EH (cell line): ENCODE measurements at regions not wholly inside any gene's neighbourhood (a gene's known extent, or its start where the extent isn't known, plus 50 kb on each side); places are given as distances from the start of the nearest gene placed in this dataset.

Source experiments
- DNase-seq: peaks from one replicate; pipeline ENCODE4 v3.0.0-alpha.2; 2015; ENCODE audit warnings: low read depth

- DNase-seq: peak; percentile 47
Measured at GRCh38 chr15:37695719-37696118, 238.7 kb upstream of the TMCO5A start.

GRCh38 chr15:37698679-37699078, 235.8 kb upstream of the TMCO5A start:
- DNase-seq: peak; percentile 66

- no peak for DNase-seq
Measured at GRCh38 chr15:37701230-37701629, 233.2 kb upstream of the TMCO5A start.

DNA sequence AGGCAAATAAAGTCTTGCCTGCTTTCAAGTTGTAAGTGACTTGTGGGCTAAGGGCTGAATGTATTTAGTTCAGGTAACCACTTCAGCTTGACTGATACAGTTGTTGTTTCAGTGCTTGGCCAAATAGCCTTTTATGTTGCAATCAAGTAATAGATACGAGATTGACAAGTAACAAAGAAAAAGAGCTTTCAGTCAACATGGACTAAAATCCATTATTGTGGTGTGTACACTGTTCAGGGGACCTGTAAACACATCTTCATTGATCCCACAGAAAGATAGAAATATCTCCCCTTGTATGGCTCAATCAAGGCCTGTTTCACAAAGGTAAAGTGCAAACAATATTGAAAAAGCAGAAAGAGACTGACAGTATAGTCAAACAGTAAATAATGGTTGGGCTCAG, 224.8 kb upstream of the TMCO5A start:
- DNase-seq: no peak

DNA sequence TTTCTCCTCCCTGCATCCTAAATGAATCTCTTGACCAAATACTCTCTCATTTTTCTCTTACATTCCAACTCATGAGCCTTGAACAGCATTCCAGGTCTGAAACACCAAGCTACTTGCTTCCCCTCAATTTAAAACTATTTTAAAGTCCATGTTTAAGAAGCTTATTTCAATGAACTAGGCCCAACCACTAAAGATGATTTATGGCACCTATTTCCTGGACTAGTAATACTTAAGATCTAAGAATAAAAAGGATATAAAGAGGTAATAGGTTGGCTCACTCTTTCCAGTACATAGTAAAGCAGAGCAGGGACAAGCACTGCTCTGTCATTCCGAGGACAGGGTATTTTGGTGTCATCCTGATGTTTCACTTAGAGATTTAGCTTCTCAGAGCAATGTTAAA, 219.3 kb upstream of the TMCO5A start:
- DNase-seq: no peak

DNA sequence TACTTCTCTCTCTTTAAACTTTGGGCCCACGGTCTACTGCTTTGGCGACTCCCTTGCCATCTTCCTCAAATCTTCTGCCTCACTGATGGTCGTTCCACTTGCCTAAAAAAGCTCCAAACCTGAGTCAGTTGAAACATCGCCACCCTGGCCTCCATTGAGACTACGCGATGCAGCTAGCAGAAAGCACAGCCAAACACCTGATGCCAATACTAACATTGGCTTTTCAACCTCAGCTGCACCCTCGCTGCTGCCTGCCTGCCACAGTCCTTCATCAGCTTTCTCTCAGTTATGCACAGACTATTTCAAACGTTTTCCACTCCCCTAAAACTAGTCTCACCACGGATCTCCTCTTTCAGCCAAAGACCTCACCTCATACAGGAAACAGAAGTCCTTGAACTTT, 214.2 kb upstream of the TMCO5A start:
- DNase-seq: no peak

- no peak for DNase-seq
Measured at GRCh38 chr15:37731146-37731746, 203.2 kb upstream of the TMCO5A start.

DNA sequence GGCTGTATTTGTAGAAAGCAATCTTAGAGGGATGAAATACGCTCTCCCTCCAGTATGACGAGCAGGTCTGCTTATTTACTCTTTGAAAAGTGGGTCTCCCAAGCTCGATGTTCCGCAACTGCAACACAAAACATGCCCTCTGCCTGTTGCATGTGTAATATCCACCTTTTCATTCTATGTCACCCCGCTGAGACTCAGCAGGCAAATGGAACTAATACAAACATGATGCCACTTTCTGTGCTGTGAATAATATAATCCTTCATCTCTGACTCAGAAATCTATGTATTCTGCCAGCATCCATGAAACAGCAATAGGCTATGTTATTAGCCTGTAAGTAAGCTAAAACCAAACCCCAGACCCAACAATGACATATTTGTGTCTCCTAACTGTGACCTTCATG, 200.8 kb upstream of the TMCO5A start:
- DNase-seq: no peak

GRCh38 chr15:37740623-37741141, 193.8 kb upstream of the TMCO5A start:
- DNase-seq: no peak

DNA sequence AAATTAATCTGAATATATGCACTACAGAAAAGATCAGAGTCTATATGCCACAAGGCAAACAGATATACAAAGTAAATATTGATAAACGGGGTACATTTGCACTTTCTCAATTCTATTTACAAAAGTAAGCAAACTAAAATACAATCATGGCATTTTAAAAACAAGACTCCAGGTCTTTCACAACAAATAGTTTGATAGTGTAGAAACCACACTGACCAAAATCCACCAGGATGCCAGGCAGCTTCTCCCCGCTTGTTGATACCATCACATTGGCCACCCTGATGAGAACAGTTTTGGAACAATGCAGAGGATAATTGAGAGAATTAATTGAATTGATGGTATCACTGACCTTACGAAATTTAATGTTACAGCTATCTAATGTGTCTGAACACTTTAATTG, 190.6 kb upstream of the TMCO5A start:
- DNase-seq: no peak

DNA sequence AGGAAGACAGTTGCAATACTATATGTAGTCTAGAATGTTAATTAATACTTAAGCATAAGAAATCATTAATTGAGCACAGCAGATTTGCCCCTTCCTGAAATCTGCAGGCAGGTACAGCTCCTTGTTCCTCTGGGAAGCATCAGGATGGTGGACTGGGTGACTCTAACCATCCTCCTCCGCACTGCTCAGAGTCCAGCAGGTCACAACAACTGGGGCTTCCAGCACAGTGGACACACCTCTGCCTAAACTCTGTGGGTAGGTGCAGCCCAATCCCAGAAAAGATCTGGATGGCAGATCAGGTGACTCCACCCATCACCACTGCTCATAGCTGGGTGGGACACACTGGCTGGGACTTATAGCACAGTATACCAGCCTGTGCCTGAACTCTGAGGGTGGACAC, 189.9 kb upstream of the TMCO5A start:
- DNase-seq: no peak

GRCh38 chr15:37751401-37751800, 183.0 kb upstream of the TMCO5A start:
- no peak for DNase-seq

DNA sequence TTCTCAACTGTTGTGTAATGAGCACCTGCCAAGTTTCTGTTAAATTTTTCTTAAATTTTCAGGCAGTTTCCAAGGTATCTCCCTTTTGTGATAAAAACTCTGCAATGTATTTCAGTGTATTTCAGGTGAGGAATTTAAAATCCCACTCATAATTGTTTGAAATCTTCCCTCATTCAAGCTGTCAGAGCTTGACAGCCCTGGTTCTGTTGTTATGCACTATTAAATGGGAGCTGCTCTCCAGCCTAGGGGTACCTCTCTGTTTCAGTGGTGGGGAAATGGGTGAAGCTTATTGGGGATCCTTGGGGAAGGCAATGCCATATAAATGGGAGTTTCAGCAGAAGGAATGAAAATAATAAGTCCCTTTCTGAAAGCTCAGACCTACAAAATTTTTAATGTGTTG, 178.0 kb upstream of the TMCO5A start:
- DNase-seq: no peak

- no peak for DNase-seq
Measured at GRCh38 chr15:37758412-37758811, 176.0 kb upstream of the TMCO5A start.

DNA sequence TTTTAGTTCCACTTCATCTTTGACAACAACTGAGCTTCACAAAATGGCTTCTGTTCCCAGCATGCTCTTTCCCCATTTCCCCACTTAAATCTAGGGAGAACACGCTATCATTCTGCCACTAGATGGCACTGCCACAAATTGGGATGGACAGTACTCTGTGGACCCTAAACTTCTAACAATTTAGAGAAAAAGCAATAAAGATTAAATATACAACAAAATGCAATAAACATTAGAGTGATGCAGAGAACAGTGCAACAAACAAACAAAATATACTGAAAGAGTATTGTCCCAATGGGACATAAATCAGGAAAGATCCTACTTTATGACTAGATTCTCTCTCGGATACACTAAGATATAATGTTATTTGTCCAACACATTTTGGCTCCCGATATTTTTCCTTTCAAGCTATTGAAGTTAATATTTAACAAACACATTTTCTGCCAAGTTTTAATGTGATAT, 169.7 kb upstream of the TMCO5A start:
- peak; percentile 67 for DNase-seq

DNA sequence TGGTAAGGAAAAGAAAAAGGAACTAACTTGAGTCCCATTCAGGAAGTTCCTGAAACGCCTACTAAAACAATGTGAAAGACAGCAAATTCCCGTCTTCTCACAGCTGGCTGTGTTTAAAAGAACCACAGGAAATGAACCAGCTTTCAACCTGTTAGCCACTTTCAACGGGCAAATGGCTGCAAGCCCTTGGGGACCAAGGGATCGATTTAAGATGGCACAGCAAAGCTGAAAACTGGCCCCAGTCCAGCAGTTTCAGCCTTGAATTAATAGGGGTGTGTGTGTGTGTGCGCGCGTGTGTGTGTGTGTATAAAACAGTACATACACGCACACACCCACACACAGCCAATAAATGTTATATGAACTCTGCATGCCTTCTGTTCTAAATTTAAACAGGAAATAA, 168.7 kb upstream of the TMCO5A start:
- peak; percentile 26 for DNase-seq

- DNase-seq: no peak
Measured at GRCh38 chr15:37767841-37768455, 166.5 kb upstream of the TMCO5A start.

GRCh38 chr15:37771465-37771864, 163.0 kb upstream of the TMCO5A start:
- peak; percentile 72 for DNase-seq

DNA sequence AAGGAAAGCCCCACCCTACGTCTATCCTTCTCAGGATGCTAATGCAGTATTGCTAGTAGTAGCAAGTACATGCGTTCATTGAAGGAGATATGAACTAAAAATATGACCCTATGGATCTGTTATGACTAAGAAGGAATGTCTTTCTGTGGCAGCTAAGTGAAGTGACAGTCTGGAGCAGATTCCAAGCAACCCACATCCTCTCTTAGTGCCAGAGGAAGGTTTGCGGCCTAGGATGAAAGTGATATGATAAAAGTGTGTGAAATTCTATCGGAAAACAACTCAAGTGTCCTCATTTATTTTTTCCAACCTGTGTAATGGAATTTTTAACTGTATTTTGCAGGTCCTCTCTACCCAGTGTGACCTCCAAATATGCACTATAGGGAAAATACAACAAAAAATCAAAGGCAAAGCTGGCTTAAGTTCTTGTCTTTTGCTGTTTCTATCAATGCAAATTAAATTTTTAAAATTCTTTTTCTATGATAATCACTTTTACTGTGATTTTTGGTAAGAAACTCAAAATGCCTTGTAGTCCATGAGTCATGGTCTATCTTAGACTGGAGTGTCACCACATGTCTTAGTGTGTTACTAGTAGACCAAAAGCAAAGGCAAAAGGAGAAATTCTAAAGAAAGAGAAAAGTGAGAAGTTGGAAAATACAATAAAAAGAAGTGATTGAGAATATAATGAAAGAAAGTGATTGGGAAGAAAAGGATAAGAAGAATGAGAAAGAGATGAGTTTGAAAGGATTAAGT, 161.2 kb upstream of the TMCO5A start:
- peak; percentile 88 for DNase-seq

- no peak for DNase-seq
Measured at GRCh38 chr15:37774961-37775360, 159.5 kb upstream of the TMCO5A start.

GRCh38 chr15:37777006-37777405, 157.4 kb upstream of the TMCO5A start:
- DNase-seq: no peak

DNA sequence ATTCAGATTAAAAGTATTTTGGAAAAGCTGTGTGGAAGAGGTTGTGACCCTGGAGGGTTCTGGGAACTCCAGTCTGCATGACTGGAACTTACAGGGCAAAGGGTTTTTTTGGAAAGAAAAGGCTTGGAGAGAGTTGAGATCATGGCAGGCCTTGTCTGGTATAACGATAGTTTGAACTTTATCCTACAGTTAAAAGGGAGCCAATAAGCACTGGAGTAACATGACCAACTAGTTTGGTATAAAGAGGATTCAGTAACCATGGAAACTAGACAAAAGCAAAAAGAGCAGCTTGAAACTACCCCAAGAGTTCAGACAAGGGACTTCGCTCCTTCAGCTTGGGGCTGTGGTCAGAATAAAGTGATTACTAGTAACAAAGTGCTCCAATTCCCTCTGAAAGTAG, 151.2 kb upstream of the TMCO5A start:
- DNase-seq: no peak

DNA sequence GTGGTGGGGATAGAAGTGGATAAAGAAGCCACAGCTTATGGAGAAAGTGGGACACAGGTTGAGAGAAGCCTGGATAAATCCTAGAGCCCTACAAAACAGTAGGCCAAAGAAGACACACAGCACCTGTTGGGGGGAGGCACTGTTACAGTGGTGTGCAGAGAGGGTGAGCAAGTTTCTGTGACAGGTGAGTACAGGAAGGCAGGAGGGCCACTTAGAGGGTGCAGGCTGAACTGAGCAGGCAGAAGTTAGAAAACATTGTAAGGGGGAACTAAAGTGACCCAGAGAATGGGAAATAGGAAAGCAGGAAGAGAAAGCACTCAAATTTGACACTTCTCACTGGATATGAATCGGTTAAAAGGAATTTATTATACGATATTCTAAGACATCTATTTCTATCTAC, 146.1 kb upstream of the TMCO5A start:
- no peak for DNase-seq
